NCI-H526 (cell line): ENCODE measurements at regions not wholly inside any gene's neighbourhood (a gene's known extent, or its start where the extent isn't known, plus 50 kb on each side); places are given as distances from the start of the nearest gene placed in this dataset.
A peak's percentile ranks its signal among the peaks of the same experiment; 100 is the strongest.

Source experiments
- DNase-seq, 2 experiments: peaks; one replicate each; lab custom pipeline; 2025; lab: John Stamatoyannopoulos, UW

- peak; percentile 38 to 66 for DNase-seq
These were observed 114.0 kb upstream of the TMEM132D start for GRCh38 chr12:130017591-130018449.

GRCh38 chr12:130018614-130019013 is 114.8 kb upstream of the TMEM132D start:
- no peak for DNase-seq

- DNase-seq: peak; percentile 22 to 75
These were observed 122.9 kb upstream of the TMEM132D start for GRCh38 chr12:130026608-130027176.

- no peak for DNase-seq
These were observed 124.0 kb upstream of the TMEM132D start for GRCh38 chr12:130027798-130028197.

- no peak for DNase-seq
These were observed 125.3 kb upstream of the TMEM132D start for GRCh38 chr12:130029151-130029550.

- no peak for DNase-seq
These were observed 127.2 kb upstream of the TMEM132D start for GRCh38 chr12:130031041-130031440.

GRCh38 chr12:130031571-130032189 is 127.9 kb upstream of the TMEM132D start:
- DNase-seq: peak; percentile 29 to 79

GRCh38 chr12:130041983-130042812 is 120.1 kb upstream of the FZD10 start:
- DNase-seq: peak in 1 of 2 experiments; percentile 88

- DNase-seq: no peak
These were observed 118.4 kb upstream of the FZD10 start for GRCh38 chr12:130043685-130044406.

GRCh38 chr12:130044991-130045621 is 117.2 kb upstream of the FZD10 start:
- no peak for DNase-seq

GRCh38 chr12:130049666-130050065 is 112.6 kb upstream of the FZD10 start:
- DNase-seq: peak; percentile 49 to 73

GRCh38 chr12:130051900-130052299 is 110.4 kb upstream of the FZD10 start:
- DNase-seq: no peak

GRCh38 chr12:130053651-130054069 is 108.6 kb upstream of the FZD10 start:
- peak in 1 of 2 experiments; percentile 50 for DNase-seq

- no peak for DNase-seq
These were observed 107.5 kb upstream of the FZD10 start for GRCh38 chr12:130054803-130055202.

GRCh38 chr12:130058926-130059472 is 103.3 kb upstream of the FZD10 start:
- no peak for DNase-seq

GRCh38 chr12:130063866-130064265 is 98.4 kb upstream of the FZD10 start:
- DNase-seq: no peak

GRCh38 chr12:130064999-130065398 is 97.3 kb upstream of the FZD10 start:
- DNase-seq: no peak

- no peak for DNase-seq
These were observed 95.5 kb upstream of the FZD10 start for GRCh38 chr12:130066742-130067141.

GRCh38 chr12:130068741-130069140 is 93.5 kb upstream of the FZD10 start:
- no peak for DNase-seq

- DNase-seq: no peak
These were observed 92.1 kb upstream of the FZD10 start for GRCh38 chr12:130070126-130070611.
